Caki2 (cell line): ENCODE measurements at regions not wholly inside any gene's neighbourhood (a gene's known extent, or its start where the extent isn't known, plus 50 kb on each side); places are given as distances from the start of the nearest gene placed in this dataset.

ENCODE experiments used
- DNase-seq: peaks from one replicate; pipeline ENCODE4 v3.0.0-alpha.2; 2015; ENCODE audit warnings: low read depth
- in situ Hi-C: cut with HindIII; loops from 2 replicates; pipeline ENCODE4 v1.10.0; 2016; ENCODE audit warnings: low sequenced_read_pairs, low pct_unique_long_range_greater_than_20kb, mixed read lengths

- DNase-seq: no peak
- in situ Hi-C loops: no loop called here
Measured at GRCh38 chr3:64956711-64957325, 269.0 kb upstream of the ADAMTS9 start.

GRCh38 chr3:64954995-64955636, 267.3 kb upstream of the ADAMTS9 start:
- in situ Hi-C loops: no loop called here
- DNase-seq: no peak

- no peak for DNase-seq
- in situ Hi-C loops: no loop called here
Measured at GRCh38 chr3:64945171-64945729, 257.4 kb upstream of the ADAMTS9 start.

GRCh38 chr3:64943866-64944265, 256.1 kb upstream of the ADAMTS9 start:
- in situ Hi-C loops: no loop called here
- no peak for DNase-seq

- no peak for DNase-seq
Measured at GRCh38 chr3:64940596-64941348, 253.0 kb upstream of the ADAMTS9 start.

GRCh38 chr3:64939747-64940450, 252.1 kb upstream of the ADAMTS9 start:
- no peak for DNase-seq
- in situ Hi-C loops: no loop called here

More at GRCh38 chr3:64940596-64941348, 253.0 kb upstream of the ADAMTS9 start:
- in situ Hi-C loops: no loop called here

GRCh38 chr3:64939309-64939708, 251.5 kb upstream of the ADAMTS9 start:
- in situ Hi-C loops: no loop called here
- no peak for DNase-seq

- in situ Hi-C loops: no loop called here
- no peak for DNase-seq
Measured at GRCh38 chr3:64936556-64936955, 248.8 kb upstream of the ADAMTS9 start.

GRCh38 chr3:64935971-64936370, 248.2 kb upstream of the ADAMTS9 start:
- DNase-seq: no peak
- in situ Hi-C loops: no loop called here

- DNase-seq: peak; percentile 2
- in situ Hi-C loops: no loop called here
Measured at GRCh38 chr3:64932666-64933342, 245.0 kb upstream of the ADAMTS9 start.

- in situ Hi-C loops: no loop called here
- no peak for DNase-seq
Measured at GRCh38 chr3:64932016-64932518, 244.3 kb upstream of the ADAMTS9 start.

GRCh38 chr3:64930891-64931290, 243.1 kb upstream of the ADAMTS9 start:
- in situ Hi-C loops: no loop called here
- DNase-seq: no peak

GRCh38 chr3:64928683-64929082, 240.9 kb upstream of the ADAMTS9 start:
- in situ Hi-C loops: no loop called here
- no peak for DNase-seq

GRCh38 chr3:64927689-64928088, 239.9 kb upstream of the ADAMTS9 start:
- in situ Hi-C loops: no loop called here
- DNase-seq: no peak

- no peak for DNase-seq
- in situ Hi-C loops: no loop called here
Measured at GRCh38 chr3:64925575-64925974, 237.8 kb upstream of the ADAMTS9 start.

GRCh38 chr3:64924961-64925360, 237.2 kb upstream of the ADAMTS9 start:
- DNase-seq: no peak
- in situ Hi-C loops: no loop called here

- in situ Hi-C loops: no loop called here
- DNase-seq: no peak
Measured at GRCh38 chr3:64922213-64922612, 234.4 kb upstream of the ADAMTS9 start.
